ENCODE measurements at regions not wholly inside any gene's neighbourhood (a gene's known extent, or its start where the extent isn't known, plus 50 kb on each side); places are given as distances from the start of the nearest gene placed in this dataset.

- ChIA-PET CTCF (interaction anchor here (0.9 to 1.9 kb wide), 2 partner anchors 94 to 151 kb away, joined by 3 to 7 read pairs; no protein-coding TSS in a partner anchor), POLR2A (no interaction called here), RAD21 (ENCODE audit: low non-redundant PET in 1 of 2, low total read pairs in 2 of 2, uncharacterized antibody in 2 of 2, unreplicated experiment in 2 of 2) (no interaction called here)
- H3K79me2 ChIP-seq (ENCODE audit: insufficient read depth, low read length) = no peaks in the 10 kb centered on the region
- intact Hi-C loops (cut with micrococcal nuclease) = no loop called here
- BruUV-seq (replicated peaks) = no TSS peak
- no peak overlapping the region for H2AFZ ChIP-seq (ENCODE audit: low read depth, low read length, poor library complexity, severe bottlenecking)
- H4K20me1 ChIP-seq (ENCODE audit: insufficient read depth) = no peaks in the 10 kb centered on the region
- no peak overlapping the region for H3K4me3 ChIP-seq (replicated peaks in 1 of 2; ENCODE audit: low read depth in 1 of 2, low read length in 2 of 2)
- H3K27me3 ChIP-seq (ENCODE audit: insufficient read depth, low read length) = no peaks in the 10 kb centered on the region
- no peak for TF ChIP-seq EZH2 (IDR thresholded peaks at IDR 0.05)
- TF ChIP-seq SIN3A (IDR thresholded peaks at IDR 0.05; ENCODE audit: low read depth) = no peak
- no peak for TF ChIP-seq CBX3 (IDR thresholded peaks at IDR 0.05; ENCODE audit: low read depth)
- TF ChIP-seq SRF (IDR thresholded peaks at IDR 0.05; ENCODE audit: low read depth) = no peak
- no peak for TF ChIP-seq FOSL1 (IDR thresholded peaks at IDR 0.05; ENCODE audit: low read depth)
- TF ChIP-seq SP1 (IDR thresholded peaks at IDR 0.05; ENCODE audit: low read depth) = no peak
- TF ChIP-seq ZNF274 (IDR thresholded peaks at IDR 0.05; ENCODE audit: low read depth, low read length) = no peak
- no peak for TF ChIP-seq TCF7L2 (IDR thresholded peaks at IDR 0.05; ENCODE audit: borderline replicate concordance, extremely low read depth, insufficient read depth, insufficient read length)
- TF ChIP-seq CEBPB (IDR thresholded peaks at IDR 0.05; ENCODE audit: low read depth) = no peak
- no peak for TF ChIP-seq ZFX (IDR thresholded peaks at IDR 0.05)
- TF ChIP-seq ELF1 (IDR thresholded peaks at IDR 0.05; ENCODE audit: borderline replicate concordance, low read depth) = no peak
- no peak for TF ChIP-seq CTCF (IDR thresholded peaks at IDR 0.05 in 2 of 3, conservative IDR thresholded peaks at IDR 0.05 in 1 of 3; ENCODE audit: borderline replicate concordance in 1 of 3, insufficient read depth in 1 of 3, low read depth in 2 of 3, low read length in 2 of 3)
- TF ChIP-seq MAX (IDR thresholded peaks at IDR 0.05) = no peak
- TF ChIP-seq ZBTB33 (IDR thresholded peaks at IDR 0.05; ENCODE audit: extremely low read depth, insufficient replicate concordance, low read length) = no peak
- no peak for TF ChIP-seq REST (IDR thresholded peaks at IDR 0.05; ENCODE audit: low read depth)
- TF ChIP-seq POLR2A (IDR thresholded peaks at IDR 0.05; ENCODE audit: borderline replicate concordance, extremely low read depth, insufficient read depth, insufficient read length) = no peak
- TF ChIP-seq POLR2AphosphoS5 (IDR thresholded peaks at IDR 0.05; ENCODE audit: low read depth, low read length) = no peak
- no peak for TF ChIP-seq RAD21 (IDR thresholded peaks at IDR 0.05; ENCODE audit: low read depth)
- no peaks in the 10 kb centered on the region for H3K9me2 ChIP-seq (ENCODE audit: insufficient read depth)
- ATAC-seq = no peak
- H3K4me1 ChIP-seq (ENCODE audit: control insufficient read depth in 1 of 2, insufficient read depth in 2 of 2, low read length in 2 of 2) = no peaks in the 10 kb centered on the region
- no peak overlapping the region for H3K4me2 ChIP-seq (ENCODE audit: low read length)
- no peak overlapping the region for H3K27ac ChIP-seq (ENCODE audit: low read depth, low read length)
- no peak for DNase-seq (ENCODE audit: low read depth, low spot score)
- H3K9me3 ChIP-seq (ENCODE audit: control insufficient read depth in 1 of 2, insufficient read depth in 1 of 2, low read depth in 1 of 2, low read length in 2 of 2) = no peaks in the 10 kb centered on the region
- no peak overlapping the region for H3K9ac ChIP-seq (ENCODE audit: low read length)
- H3K36me3 ChIP-seq (ENCODE audit: control insufficient read depth in 1 of 2, insufficient read depth in 2 of 2, low read length in 2 of 2) = no peaks in the 10 kb centered on the region
Measured at GRCh38 chr3:132248490-132248889, 68.7 kb upstream of the ACP3 start.

All from HCT116 (cell line).